ENCODE measurements at regions not wholly inside any gene's neighbourhood (a gene's known extent, or its start where the extent isn't known, plus 50 kb on each side); places are given as distances from the start of the nearest gene placed in this dataset.

DNA sequence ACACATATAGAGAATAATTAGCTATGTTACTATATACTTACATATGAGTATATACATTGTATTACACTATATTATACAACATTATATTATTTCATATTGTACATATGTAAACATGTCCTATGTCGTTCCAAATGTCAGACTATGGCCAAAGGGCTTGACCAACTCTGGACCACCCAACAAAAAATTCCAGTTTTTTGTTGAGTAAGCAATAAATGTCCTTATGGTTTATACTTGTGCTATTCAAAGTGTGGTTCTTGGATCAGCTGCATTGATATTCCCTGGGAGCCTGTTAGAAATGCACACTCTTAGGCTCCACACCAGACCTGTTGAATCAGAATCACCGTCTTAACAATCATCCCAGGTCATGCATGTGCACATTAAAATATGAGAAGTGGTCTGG is 225.4 kb upstream of the ZFP64 start:
- peaks cover 7% of the 10 kb centered on the region for H3K4me1 ChIP-seq (ENCODE audit: control insufficient read depth, insufficient read depth, low read length)
- no peaks in the 10 kb centered on the region for H3K36me3 ChIP-seq (ENCODE audit: control insufficient read depth, insufficient read depth, low read length, severe bottlenecking)
- no peak overlapping the region for H3K4me3 ChIP-seq (ENCODE audit: low read length)
- DNase-seq (ENCODE audit: low read depth), result no peak
- H3K27me3 ChIP-seq (replicated peaks; ENCODE audit: control insufficient read depth, insufficient read depth, low read length), result no peaks in the 10 kb centered on the region
- H3K9me3 ChIP-seq (ENCODE audit: control insufficient read depth, low read length), result peaks cover 15% of the 10 kb centered on the region
- no peak overlapping the region for H3K9ac ChIP-seq (ENCODE audit: low read length)

DNA sequence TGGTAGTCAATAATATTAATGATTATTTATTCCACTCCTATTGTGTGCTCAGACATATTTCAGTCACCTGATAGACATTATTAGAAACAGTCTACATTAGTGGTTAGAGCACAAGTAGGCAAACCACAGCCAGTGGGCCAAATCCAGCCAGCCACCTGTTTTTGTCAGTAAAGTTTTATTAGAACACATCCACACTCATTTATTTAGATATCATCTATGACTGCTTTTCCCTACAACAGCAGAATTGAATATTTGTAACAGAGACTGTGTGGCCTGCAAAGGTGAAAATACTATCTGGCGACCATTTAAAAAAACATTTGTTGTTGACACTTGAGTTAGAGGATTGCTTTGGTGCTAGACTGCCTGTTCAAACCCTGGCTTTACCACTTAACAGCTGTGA is 220.0 kb upstream of the ZFP64 start:
- no peaks in the 10 kb centered on the region for H3K27me3 ChIP-seq (replicated peaks; ENCODE audit: control insufficient read depth, insufficient read depth, low read length)
- H3K4me3 ChIP-seq (ENCODE audit: low read length), result no peak overlapping the region
- no peak for DNase-seq (ENCODE audit: low read depth)
- H3K9me3 ChIP-seq (ENCODE audit: control insufficient read depth, low read length), result peaks cover 7% of the 10 kb centered on the region
- H3K36me3 ChIP-seq (ENCODE audit: control insufficient read depth, insufficient read depth, low read length, severe bottlenecking), result no peaks in the 10 kb centered on the region
- H3K9ac ChIP-seq (ENCODE audit: low read length), result no peak overlapping the region
- peaks cover 14% of the 10 kb centered on the region for H3K4me1 ChIP-seq (ENCODE audit: control insufficient read depth, insufficient read depth, low read length)

DNA sequence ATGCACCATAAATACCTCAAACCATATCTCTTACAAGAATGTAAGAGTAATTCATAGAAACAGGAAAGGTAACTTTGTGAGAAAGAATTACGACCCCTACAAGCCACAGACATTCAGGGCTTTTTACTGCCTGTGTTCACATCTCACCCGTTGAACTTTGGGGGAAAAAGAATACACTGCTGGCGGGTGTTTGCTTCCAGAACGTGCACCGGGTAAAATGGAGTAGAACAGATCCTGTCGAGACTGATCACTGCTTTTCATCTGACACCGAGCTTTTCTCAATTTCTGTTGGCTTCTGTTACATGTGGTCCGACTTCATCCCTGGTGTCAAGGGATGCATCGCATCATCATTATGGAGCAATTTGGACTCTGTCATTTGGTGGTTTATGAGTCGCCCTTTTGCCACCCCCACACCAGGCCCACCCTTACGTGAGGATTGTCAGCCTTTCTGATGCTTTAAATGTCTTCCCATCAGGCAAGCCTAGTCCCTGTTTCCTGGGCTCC is 219.2 kb upstream of the ZFP64 start:
- peaks cover 7% of the 10 kb centered on the region for H3K9me3 ChIP-seq (ENCODE audit: control insufficient read depth, low read length)
- H3K27me3 ChIP-seq (replicated peaks; ENCODE audit: control insufficient read depth, insufficient read depth, low read length), result no peaks in the 10 kb centered on the region
- DNase-seq (ENCODE audit: low read depth), result no peak
- no peaks in the 10 kb centered on the region for H3K36me3 ChIP-seq (ENCODE audit: control insufficient read depth, insufficient read depth, low read length, severe bottlenecking)
- H3K4me3 ChIP-seq (ENCODE audit: low read length), result peak overlapping the region; percentile 33
- H3K9ac ChIP-seq (ENCODE audit: low read length), result peak overlapping the region; percentile 58
- peaks cover 18% of the 10 kb centered on the region for H3K4me1 ChIP-seq (ENCODE audit: control insufficient read depth, insufficient read depth, low read length)

DNA sequence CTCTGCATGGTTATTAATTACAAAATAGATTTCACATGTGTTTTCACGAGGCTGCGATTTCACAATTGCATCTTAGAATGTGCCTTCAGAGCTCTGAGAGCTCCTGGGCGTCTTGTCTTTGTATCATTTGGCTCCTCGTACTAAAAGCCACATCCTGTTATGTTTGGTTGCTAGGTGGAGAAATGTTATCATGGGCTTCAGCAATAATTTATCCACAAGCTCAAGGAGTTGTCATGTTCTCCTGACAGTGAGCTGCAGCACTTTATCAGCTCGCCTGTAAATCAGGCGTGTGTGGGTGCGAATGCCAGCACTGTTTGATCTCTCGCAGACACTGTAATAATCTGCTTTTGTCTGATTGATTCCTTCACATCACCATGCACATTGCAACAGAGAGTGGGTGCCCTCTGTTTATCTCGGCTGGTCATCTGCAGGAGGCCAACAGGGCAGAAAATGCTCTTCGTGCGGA is 218.6 kb upstream of the ZFP64 start:
- DNase-seq (ENCODE audit: low read depth), result no peak
- H3K4me3 ChIP-seq (ENCODE audit: low read length), result peak overlapping the region; percentile 33
- H3K4me1 ChIP-seq (ENCODE audit: control insufficient read depth, insufficient read depth, low read length), result peaks cover 23% of the 10 kb centered on the region
- H3K9me3 ChIP-seq (ENCODE audit: control insufficient read depth, low read length), result peaks cover 7% of the 10 kb centered on the region
- peak overlapping the region; percentile 60 for H3K9ac ChIP-seq (ENCODE audit: low read length)
- H3K36me3 ChIP-seq (ENCODE audit: control insufficient read depth, insufficient read depth, low read length, severe bottlenecking), result no peaks in the 10 kb centered on the region
- no peaks in the 10 kb centered on the region for H3K27me3 ChIP-seq (replicated peaks; ENCODE audit: control insufficient read depth, insufficient read depth, low read length)

DNA sequence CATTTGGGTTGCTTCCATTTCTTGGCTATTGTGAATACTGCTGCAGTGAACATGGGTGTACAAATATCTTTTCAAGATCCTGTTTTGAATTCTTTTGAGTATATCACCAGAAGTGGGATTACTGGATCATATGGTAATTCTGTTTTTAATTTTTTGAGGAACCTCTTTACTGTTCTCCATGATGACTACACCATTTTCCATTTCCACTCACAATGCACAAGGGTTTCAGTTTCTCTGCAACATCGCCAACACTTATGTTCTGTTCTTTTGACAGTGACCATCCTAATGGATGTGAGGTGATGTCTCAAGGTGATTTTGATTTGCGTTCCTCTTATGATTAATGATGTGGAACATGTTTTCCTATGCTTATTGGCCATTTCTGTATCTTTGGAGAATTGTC is 214.4 kb upstream of the ZFP64 start:
- H3K4me1 ChIP-seq (ENCODE audit: control insufficient read depth, insufficient read depth, low read length), result peaks cover 38% of the 10 kb centered on the region
- no peak overlapping the region for H3K9ac ChIP-seq (ENCODE audit: low read length)
- no peaks in the 10 kb centered on the region for H3K36me3 ChIP-seq (ENCODE audit: control insufficient read depth, insufficient read depth, low read length, severe bottlenecking)
- no peak overlapping the region for H3K4me3 ChIP-seq (ENCODE audit: low read length)
- DNase-seq (ENCODE audit: low read depth), result no peak
- no peaks in the 10 kb centered on the region for H3K9me3 ChIP-seq (ENCODE audit: control insufficient read depth, low read length)
- H3K27me3 ChIP-seq (replicated peaks; ENCODE audit: control insufficient read depth, insufficient read depth, low read length), result no peaks in the 10 kb centered on the region

DNA sequence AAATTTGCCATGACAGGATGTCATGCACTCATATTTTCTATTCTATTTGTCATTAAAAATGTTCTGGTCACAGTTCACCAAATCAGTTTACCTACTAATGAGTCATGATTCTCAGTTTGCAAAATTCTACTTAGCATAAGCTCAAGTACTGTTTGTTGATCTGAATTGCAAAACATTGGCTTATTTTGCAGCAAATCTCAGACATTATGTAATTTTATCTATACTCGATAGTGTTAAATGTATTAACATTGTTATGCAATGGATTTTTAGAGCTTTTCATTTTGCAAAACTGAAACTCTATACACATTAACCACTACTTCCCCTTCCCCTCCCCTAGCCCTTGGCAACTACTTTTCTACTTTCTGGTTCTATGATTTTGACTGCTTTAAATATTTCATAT is 213.8 kb upstream of the ZFP64 start:
- H3K27me3 ChIP-seq (replicated peaks; ENCODE audit: control insufficient read depth, insufficient read depth, low read length), result no peaks in the 10 kb centered on the region
- DNase-seq (ENCODE audit: low read depth), result no peak
- no peaks in the 10 kb centered on the region for H3K36me3 ChIP-seq (ENCODE audit: control insufficient read depth, insufficient read depth, low read length, severe bottlenecking)
- no peak overlapping the region for H3K9ac ChIP-seq (ENCODE audit: low read length)
- H3K4me1 ChIP-seq (ENCODE audit: control insufficient read depth, insufficient read depth, low read length), result peaks cover 32% of the 10 kb centered on the region
- no peak overlapping the region for H3K4me3 ChIP-seq (ENCODE audit: low read length)
- H3K9me3 ChIP-seq (ENCODE audit: control insufficient read depth, low read length), result no peaks in the 10 kb centered on the region

DNA sequence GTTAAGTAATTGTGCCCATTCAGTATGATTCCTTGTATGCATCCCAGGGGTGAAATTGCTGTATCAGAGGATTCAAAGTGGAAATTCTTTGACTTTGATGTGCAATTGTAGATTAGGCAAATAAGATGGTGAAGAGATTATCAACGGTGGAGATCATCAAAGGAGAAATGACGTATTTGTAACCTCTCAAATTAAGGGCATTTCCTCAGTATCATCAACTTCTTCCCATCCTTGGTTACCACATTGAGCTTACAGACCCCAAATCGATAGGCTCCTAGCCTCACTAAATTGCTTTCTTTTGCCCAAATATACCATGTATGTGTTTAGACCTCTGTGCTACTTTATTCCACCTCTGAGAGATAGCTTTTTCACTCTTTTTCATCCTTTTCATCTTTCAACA is 213.1 kb upstream of the ZFP64 start:
- Histone ChIP-seq H3K4me3 (ENCODE audit: low read length) (no peak overlapping the region), H3K27me3 (replicated peaks; ENCODE audit: control insufficient read depth, insufficient read depth, low read length) (no peaks in the 10 kb centered on the region), H3K9ac (ENCODE audit: low read length) (no peak overlapping the region), H3K4me1 (ENCODE audit: control insufficient read depth, insufficient read depth, low read length) (peaks cover 27% of the 10 kb centered on the region), H3K36me3 (ENCODE audit: control insufficient read depth, insufficient read depth, low read length, severe bottlenecking) (no peaks in the 10 kb centered on the region), H3K9me3 (ENCODE audit: control insufficient read depth, low read length) (no peaks in the 10 kb centered on the region)
- DNase-seq (ENCODE audit: low read depth), result no peak

DNA sequence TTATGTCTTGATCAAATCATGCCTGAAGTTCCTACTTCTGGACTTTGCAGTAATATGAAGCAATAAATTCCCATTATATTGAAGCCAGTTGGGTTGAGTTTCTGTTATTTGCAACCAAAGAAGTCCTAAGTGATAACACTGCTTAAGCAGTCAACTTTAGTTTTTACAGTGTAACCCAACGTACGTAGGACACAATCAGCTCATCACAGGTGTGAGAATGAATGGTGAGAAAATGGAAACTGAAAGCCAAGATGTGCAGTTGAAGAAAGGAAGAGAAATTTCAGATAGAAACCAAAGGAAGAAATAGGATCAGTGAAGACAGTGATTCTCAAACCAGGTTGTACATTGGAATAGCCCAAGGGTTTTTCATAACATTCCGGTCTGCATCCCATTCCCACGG is 211.4 kb upstream of the ZFP64 start:
- no peak overlapping the region for H3K9ac ChIP-seq (ENCODE audit: low read length)
- no peak overlapping the region for H3K4me3 ChIP-seq (ENCODE audit: low read length)
- no peaks in the 10 kb centered on the region for H3K27me3 ChIP-seq (replicated peaks; ENCODE audit: control insufficient read depth, insufficient read depth, low read length)
- H3K9me3 ChIP-seq (ENCODE audit: control insufficient read depth, low read length), result no peaks in the 10 kb centered on the region
- no peak for DNase-seq (ENCODE audit: low read depth)
- peaks cover 25% of the 10 kb centered on the region for H3K4me1 ChIP-seq (ENCODE audit: control insufficient read depth, insufficient read depth, low read length)
- H3K36me3 ChIP-seq (ENCODE audit: control insufficient read depth, insufficient read depth, low read length, severe bottlenecking), result no peaks in the 10 kb centered on the region

DNA sequence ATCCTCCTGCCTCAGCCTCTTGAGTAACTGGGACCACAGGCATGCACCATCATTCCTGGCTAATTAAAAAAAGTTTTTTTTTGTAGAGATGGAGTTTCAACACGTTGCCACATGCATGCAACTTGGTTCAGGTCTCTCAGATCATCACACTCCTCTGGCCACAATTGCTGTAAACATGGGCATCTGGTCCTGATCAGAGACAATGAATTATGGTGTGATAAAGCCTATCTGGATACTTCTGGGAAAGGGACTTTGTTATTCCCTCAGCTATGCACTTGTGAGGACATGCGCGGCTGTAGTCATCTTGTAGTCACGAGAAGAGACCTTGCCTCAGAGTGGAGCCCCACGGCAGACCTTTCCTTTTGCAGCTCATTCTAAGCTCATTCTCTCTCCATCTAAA is 210.9 kb upstream of the ZFP64 start:
- Histone ChIP-seq H3K36me3 (ENCODE audit: control insufficient read depth, insufficient read depth, low read length, severe bottlenecking) (no peaks in the 10 kb centered on the region), H3K9me3 (ENCODE audit: control insufficient read depth, low read length) (no peaks in the 10 kb centered on the region), H3K9ac (ENCODE audit: low read length) (no peak overlapping the region), H3K4me3 (ENCODE audit: low read length) (no peak overlapping the region), H3K4me1 (ENCODE audit: control insufficient read depth, insufficient read depth, low read length) (peaks cover 25% of the 10 kb centered on the region), H3K27me3 (replicated peaks; ENCODE audit: control insufficient read depth, insufficient read depth, low read length) (no peaks in the 10 kb centered on the region)
- no peak for DNase-seq (ENCODE audit: low read depth)

DNA sequence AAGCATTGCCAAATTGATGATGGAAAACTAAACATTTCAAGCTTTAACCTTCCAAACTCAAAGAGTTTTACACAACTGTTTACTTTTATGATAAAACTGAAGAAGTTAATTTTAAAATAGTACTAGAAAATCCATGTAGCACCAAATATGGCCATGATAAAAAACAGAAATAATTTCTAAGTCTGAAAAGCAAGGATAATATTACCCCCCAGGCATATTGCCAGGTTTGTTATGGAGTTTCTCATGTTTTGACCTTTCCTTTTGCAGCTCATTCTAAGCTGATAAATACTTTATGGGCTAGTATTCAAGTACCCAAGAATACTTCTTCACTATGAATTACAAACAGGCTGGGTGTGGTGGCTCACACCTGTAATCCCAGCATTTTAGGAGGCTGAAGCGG is 209.9 kb upstream of the ZFP64 start:
- Histone ChIP-seq H3K9me3 (ENCODE audit: control insufficient read depth, low read length) (no peaks in the 10 kb centered on the region), H3K36me3 (ENCODE audit: control insufficient read depth, insufficient read depth, low read length, severe bottlenecking) (no peaks in the 10 kb centered on the region), H3K27me3 (replicated peaks; ENCODE audit: control insufficient read depth, insufficient read depth, low read length) (no peaks in the 10 kb centered on the region), H3K4me1 (ENCODE audit: control insufficient read depth, insufficient read depth, low read length) (peaks cover 25% of the 10 kb centered on the region), H3K9ac (ENCODE audit: low read length) (no peak overlapping the region), H3K4me3 (ENCODE audit: low read length) (no peak overlapping the region)
- DNase-seq (ENCODE audit: low read depth), result no peak

DNA sequence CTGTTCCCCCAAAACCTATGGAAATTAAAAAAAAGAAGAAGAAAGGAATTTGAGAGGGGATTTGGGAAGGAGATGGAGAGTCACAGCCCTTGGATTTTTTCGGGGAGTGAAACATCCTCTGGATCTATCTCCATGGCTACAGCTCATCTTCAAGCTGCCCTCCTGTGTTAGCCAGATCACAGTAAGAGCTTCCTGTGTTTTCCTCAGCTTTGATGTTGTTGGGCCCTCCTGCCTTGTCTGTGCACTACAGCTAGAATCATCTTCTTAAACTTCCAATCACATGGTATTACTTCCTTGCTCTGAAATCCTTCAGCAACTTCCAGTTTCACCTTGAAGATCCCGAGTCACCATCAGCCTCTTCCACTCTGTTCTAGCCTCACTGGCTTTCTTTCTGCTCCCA is 207.8 kb upstream of the ZFP64 start:
- no peak for DNase-seq (ENCODE audit: low read depth)
- no peak overlapping the region for H3K4me3 ChIP-seq (ENCODE audit: low read length)
- no peak overlapping the region for H3K9ac ChIP-seq (ENCODE audit: low read length)
- H3K9me3 ChIP-seq (ENCODE audit: control insufficient read depth, low read length), result no peaks in the 10 kb centered on the region
- peaks cover 10% of the 10 kb centered on the region for H3K4me1 ChIP-seq (ENCODE audit: control insufficient read depth, insufficient read depth, low read length)
- H3K27me3 ChIP-seq (replicated peaks; ENCODE audit: control insufficient read depth, insufficient read depth, low read length), result no peaks in the 10 kb centered on the region
- no peaks in the 10 kb centered on the region for H3K36me3 ChIP-seq (ENCODE audit: control insufficient read depth, insufficient read depth, low read length, severe bottlenecking)

DNA sequence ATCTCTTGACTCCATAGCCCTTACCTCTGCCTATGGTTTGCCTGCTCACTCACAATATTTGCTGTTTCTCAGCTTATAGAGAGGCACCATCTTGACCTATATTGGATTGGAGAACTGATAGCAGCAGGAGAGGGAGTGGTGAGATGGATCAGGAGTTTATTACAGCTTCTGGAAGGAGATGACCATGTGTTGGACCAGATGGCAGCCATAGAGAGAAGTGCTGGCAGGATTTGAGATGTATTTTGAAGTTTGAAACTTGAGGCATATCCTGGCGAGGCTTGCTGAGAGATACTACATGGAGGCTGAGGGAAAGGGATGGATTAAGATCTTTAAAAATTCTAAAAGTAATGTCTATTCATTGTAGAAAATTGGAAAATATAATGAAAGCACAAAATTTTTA is 198.0 kb upstream of the ZFP64 start:
- DNase-seq (ENCODE audit: low read depth), result no peak
- Histone ChIP-seq H3K27me3 (replicated peaks; ENCODE audit: control insufficient read depth, insufficient read depth, low read length) (no peaks in the 10 kb centered on the region), H3K36me3 (ENCODE audit: control insufficient read depth, insufficient read depth, low read length, severe bottlenecking) (no peaks in the 10 kb centered on the region), H3K4me3 (ENCODE audit: low read length) (no peak overlapping the region), H3K9ac (ENCODE audit: low read length) (no peak overlapping the region), H3K4me1 (ENCODE audit: control insufficient read depth, insufficient read depth, low read length) (no peaks in the 10 kb centered on the region), H3K9me3 (ENCODE audit: control insufficient read depth, low read length) (no peaks in the 10 kb centered on the region)
